Endothelial cell of hepatic sinusoid (primary cell): ENCODE measurements at regions not wholly inside any gene's neighbourhood (a gene's known extent, or its start where the extent isn't known, plus 50 kb on each side); places are given as distances from the start of the nearest gene placed in this dataset.

Experiments
- in situ Hi-C: cut with HindIII; loops from 2 replicates; pipeline ENCODE4 v1.10.0; 2017; ENCODE audit warnings: low sequenced_read_pairs

DNA sequence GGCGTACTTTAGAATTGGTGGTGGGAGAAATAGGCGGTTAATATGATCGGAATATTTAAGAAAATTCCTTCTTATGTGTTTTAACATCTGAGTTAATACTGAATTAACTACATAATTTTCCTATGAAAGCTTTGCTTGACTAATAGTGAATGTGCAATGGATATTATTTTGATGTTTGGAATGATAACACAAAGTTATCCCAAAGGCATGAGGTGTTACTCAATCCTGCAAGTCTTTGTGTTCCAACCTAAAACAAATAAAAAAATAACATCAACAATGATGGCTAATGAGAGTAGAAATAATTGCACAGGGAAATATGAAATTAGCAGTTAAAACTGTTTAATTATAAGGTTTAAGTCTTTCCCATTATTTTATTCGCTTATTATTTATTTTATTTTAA lies 183.6 kb upstream of the ARSJ start:
- in situ Hi-C loops, result no loop called here

GRCh38 chr4:114173968-114174367 lies 194.5 kb upstream of the ARSJ start:
- in situ Hi-C loops, result no loop called here

DNA sequence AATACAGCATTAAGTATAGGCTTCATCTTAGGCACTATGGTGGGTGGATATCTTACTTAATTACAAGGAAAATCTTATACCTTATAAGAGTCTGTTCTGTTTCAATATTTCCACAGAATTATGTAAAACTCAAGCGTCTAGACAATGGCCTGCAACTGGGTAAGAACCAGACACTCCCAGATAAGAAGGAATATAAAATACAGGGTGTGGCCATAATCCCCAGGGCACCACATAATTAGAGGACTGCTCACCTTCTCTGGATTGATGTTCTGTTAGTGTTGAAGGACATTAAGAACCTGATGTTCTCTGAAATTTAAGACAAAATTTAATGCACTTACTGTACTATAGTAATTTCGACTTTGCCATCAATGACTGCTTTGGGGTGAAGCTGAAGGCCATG lies 198.2 kb upstream of the ARSJ start:
- in situ Hi-C loops, result no loop called here

DNA sequence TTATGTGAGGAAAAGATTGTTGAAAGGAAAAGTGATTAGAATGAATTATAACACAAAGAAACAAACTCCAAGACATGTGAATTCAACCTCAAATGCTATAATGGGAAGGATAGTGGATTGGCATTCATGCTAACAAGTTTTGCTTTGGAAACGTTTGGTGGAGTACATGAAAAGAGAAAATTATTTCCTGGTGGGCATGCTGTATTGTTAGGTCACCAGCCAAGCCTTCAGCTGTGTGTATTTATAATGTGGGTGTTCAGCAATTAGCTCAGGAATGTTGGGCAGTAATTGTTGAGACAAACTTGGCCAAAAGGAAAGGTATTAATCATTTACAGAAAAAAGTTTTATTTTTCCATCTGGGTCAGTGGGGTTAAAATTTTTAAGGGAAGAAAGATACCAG lies 198.9 kb upstream of the ARSJ start:
- in situ Hi-C loops, result no loop called here

DNA sequence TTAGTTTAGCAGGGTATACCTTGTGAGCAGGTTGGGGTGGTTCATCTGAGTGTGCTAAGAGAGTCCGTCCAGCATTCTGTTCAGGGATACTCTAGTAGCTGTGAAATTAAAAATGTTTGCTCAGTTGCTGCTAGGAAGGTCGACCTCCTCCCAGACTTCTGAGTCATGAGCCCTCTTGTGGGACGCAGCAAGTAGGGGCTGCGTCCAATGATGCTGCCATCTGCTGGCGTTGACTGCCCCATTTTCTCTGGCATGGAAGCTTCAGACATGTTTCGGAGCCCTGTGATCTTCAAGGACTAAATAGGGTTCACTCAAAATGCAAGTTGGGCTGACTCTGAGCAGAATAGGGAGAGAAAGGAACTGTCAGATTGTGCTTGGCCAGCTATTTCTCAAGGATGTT lies 201.0 kb upstream of the ARSJ start:
- in situ Hi-C loops, result loop anchor here (5.0 kb wide), 1 partner anchor 218 kb away; no protein-coding TSS in a partner anchor

GRCh38 chr4:114184901-114185300 lies 205.5 kb upstream of the ARSJ start:
- in situ Hi-C loops, result loop anchor here (5.0 kb wide), 1 partner anchor 223 kb away; no protein-coding TSS in a partner anchor

GRCh38 chr4:114187592-114187991 lies 208.1 kb upstream of the ARSJ start:
- in situ Hi-C loops, result no loop called here

DNA sequence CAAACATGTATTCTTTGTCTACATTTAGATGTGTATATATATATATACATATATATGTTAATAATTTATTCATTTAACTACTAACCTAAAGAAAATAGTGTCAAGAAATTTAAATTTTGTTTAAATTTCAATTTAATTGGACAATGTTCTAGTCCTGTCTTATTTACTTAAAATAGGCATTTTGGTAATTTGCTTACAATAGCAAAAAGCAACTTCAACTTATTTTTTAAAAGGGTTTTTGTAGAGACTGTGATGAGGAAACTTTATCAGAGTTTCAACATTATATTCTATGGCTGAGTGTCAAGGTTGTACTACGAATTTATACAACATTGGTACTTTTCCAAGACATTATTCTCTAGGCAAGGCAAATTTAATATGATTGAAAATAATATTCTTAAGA lies 212.0 kb upstream of the ARSJ start:
- in situ Hi-C loops, result no loop called here

GRCh38 chr4:114192854-114193253 lies 213.4 kb upstream of the ARSJ start:
- in situ Hi-C loops, result no loop called here

- in situ Hi-C loops, result no loop called here
These were observed 214.4 kb upstream of the ARSJ start for GRCh38 chr4:114193624-114194399.

- in situ Hi-C loops, result no loop called here
These were observed 217.2 kb upstream of the ARSJ start for GRCh38 chr4:114196606-114197005.

GRCh38 chr4:114200026-114200425 lies 220.6 kb upstream of the ARSJ start:
- in situ Hi-C loops, result no loop called here

- in situ Hi-C loops, result no loop called here
These were observed 225.8 kb upstream of the ARSJ start for GRCh38 chr4:114205261-114205660.

DNA sequence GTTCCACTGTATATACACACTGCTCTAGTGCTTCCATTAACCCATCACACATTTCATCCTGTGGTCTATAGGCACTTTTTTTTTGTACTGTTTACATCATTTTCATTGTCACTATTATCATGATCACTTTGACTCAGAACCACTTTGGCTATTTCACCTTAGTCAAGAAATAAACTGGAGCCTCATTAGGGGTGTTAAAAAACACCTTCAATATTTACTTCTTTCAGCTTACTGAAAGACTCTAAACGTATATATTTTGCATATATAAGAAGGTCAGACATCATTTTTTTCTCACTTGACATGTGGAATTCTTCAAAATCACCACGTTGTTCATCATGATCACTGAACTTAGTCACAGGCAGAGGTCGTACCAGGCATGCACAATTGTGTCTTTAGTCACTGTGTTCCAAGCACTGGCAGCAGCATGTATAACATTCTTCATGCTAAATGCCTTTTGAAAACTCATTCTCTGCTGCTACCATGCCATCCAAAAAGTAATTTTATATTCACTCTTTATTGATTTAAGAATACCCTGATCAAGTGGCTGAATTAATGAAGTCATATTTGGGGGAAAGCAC lies 229.2 kb upstream of the ARSJ start:
- in situ Hi-C loops, result no loop called here

- in situ Hi-C loops, result no loop called here
These were observed 230.1 kb upstream of the ARSJ start for GRCh38 chr4:114209584-114209983.

GRCh38 chr4:114211556-114211955 lies 232.1 kb upstream of the ARSJ start:
- in situ Hi-C loops, result no loop called here

DNA sequence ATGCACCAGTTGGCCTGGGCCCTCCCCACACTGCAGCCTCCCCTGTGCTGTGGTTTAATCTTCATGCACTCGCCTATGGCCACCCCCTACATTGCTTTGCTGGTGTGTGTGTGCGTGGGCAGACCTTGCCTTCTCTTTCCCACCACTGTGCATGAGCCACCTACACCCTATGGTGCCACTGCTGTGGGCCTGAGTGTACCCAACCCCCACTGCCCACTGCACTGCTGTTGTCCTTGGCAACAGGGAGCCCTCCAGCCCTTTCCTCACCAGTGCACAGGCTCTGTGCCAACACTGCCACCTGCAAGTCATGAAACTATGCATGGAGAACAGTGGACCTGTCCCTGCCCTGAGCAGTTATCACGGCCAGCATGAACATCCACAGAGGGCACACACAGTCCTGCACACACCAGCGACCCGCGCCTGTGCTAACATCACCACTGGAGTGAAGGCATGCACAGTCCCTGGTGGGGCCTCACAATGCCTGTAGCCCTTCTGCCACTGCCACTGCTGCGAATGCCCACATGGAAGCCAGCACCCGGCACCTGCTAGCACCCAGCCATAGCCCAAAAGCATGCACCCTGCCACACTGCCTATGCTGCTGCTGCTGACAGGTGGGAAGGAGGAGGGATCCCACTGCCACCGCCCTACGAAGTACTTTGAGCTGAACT lies 237.8 kb upstream of the ARSJ start:
- in situ Hi-C loops, result no loop called here

- in situ Hi-C loops, result no loop called here
These were observed 244.1 kb upstream of the ARSJ start for GRCh38 chr4:114223580-114223979.

- in situ Hi-C loops, result no loop called here
These were observed 246.0 kb upstream of the ARSJ start for GRCh38 chr4:114225436-114225835.

GRCh38 chr4:114226179-114226578 lies 246.7 kb upstream of the ARSJ start:
- in situ Hi-C loops, result no loop called here

DNA sequence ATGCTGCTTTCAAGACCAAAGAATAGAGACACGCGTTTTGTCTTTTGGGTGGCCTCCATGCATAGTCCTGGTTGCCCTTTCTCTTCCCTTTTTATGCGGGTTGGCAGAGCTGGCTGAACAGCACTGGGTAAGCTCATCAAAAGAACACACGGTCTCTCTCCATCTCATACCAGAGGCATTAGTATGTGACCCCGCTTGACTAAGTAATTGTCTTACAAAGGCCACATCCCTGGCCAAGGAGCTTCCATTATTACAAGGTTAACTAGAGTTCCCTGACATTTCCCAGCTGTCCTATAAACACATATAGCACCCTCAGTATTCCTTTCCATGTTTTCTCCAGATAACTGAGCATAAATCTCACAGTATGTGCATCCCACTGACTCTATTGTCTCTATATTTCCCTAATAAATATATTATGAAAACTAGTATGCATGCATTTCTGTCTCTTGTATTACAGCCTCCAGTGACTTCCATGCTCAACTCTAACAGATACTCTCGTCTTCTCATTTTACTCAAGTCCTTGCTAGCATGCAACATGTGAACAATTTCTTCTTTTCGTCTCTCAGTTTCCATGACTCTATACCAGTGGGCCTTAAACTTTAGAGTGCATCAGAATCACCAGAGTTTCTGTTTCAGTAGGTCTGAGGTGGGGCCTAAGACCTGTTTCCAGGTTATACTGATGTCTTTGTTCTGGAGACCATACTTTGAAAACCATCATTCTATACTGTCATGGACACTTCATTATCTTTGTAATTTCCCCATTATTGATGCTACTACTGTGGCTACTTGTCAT lies 247.7 kb upstream of the ARSJ start:
- in situ Hi-C loops, result no loop called here
